MCF 10A (cell line): ENCODE measurements at regions not wholly inside any gene's neighbourhood (a gene's known extent, or its start where the extent isn't known, plus 50 kb on each side); places are given as distances from the start of the nearest gene placed in this dataset.

ENCODE experiments used
- BruUV-seq: library from RNA; stranded (reverse); fragments of 400-500 nt; replicated peaks from 2 replicates; lab custom pipeline; 2021; lab: Mats Ljungman, UMichigan
- CTCF ChIA-PET: fragments of 300-600 bp; sonication (Branson Sonifier 250); formaldehyde crosslinking; extraction: SDS; loops from one replicate; lab custom pipeline; 2021; ENCODE audit warnings: antibody characterized with exemption, inconsistent platforms; lab: Yijun Ruan, JAX
- POLR2A ChIA-PET: fragments of 300-600, 350-650 bp; sonication (Branson Sonifier 250); formaldehyde crosslinking; extraction: SDS; loops from one replicate; lab custom pipeline; 2020; ENCODE audit warnings: antibody characterized with exemption, inconsistent platforms; lab: Yijun Ruan, JAX
- DNase-seq: peaks from one replicate; pipeline ENCODE4 v3.0.0-alpha.2; 2018; ENCODE audit not compliant: unreplicated experiment
- H3K27ac Mint-ChIP-seq: one replicate; pipeline ENCODE4 v1.8.0; 2022; ENCODE audit warnings: mild to moderate bottlenecking, low read depth, mixed read lengths; ENCODE audit not compliant: unreplicated experiment
- H3K27me3 Mint-ChIP-seq: one replicate; pipeline ENCODE4 v1.8.0; 2022; ENCODE audit warnings: mixed read lengths; ENCODE audit not compliant: insufficient read depth, unreplicated experiment
- H3K36me3 Mint-ChIP-seq: one replicate; pipeline ENCODE4 v1.8.0; 2022; ENCODE audit warnings: mild to moderate bottlenecking, moderate library complexity, mixed read lengths; ENCODE audit not compliant: insufficient read depth, unreplicated experiment
- H3K4me1 Mint-ChIP-seq: one replicate; pipeline ENCODE4 v1.8.0; 2022; ENCODE audit warnings: mixed read lengths; ENCODE audit not compliant: insufficient read depth, unreplicated experiment
- H3K4me3 Mint-ChIP-seq: one replicate; pipeline ENCODE4 v1.8.0; 2022; ENCODE audit warnings: mild to moderate bottlenecking, moderate library complexity, mixed read lengths; ENCODE audit not compliant: unreplicated experiment
- H3K9me3 Mint-ChIP-seq: one replicate; pipeline ENCODE4 v1.8.0; 2022; ENCODE audit warnings: mixed read lengths; ENCODE audit not compliant: unreplicated experiment
- CTCF ChIP-seq: fragments of 200-600 bp; IDR thresholded peaks from one replicate; pipeline ENCODE4 v1.8.0; 2022; ENCODE audit warnings: antibody characterized with exemption, mild to moderate bottlenecking; ENCODE audit not compliant: unreplicated experiment
- intact Hi-C: fragments of 100-400 bp; cut with micrococcal nuclease; formaldehyde crosslinking; loops from 2 replicates; pipeline ENCODE4 v1.14.1; 2022

GRCh38 chr13:112001571-112001970 lies 65.4 kb upstream of the SOX1 start:
- no peaks in the 10 kb centered on the region for H3K4me1 Mint-ChIP-seq
- H3K27me3 Mint-ChIP-seq, result no peaks in the 10 kb centered on the region
- H3K27ac Mint-ChIP-seq, result no peak overlapping the region
- peaks cover 15% of the 10 kb centered on the region for H3K9me3 Mint-ChIP-seq
- ChIA-PET CTCF (interaction anchor here (0.6 kb wide), 1 partner anchor 480 kb away, joined by 3 read pairs; no protein-coding TSS in a partner anchor), POLR2A (interaction anchor here (0.6 kb wide), 1 partner anchor 416 kb away, joined by 5 read pairs; no protein-coding TSS in a partner anchor)
- no peak for TF ChIP-seq CTCF
- H3K36me3 Mint-ChIP-seq, result no peaks in the 10 kb centered on the region
- no peak overlapping the region for H3K4me3 Mint-ChIP-seq
- intact Hi-C loops, result no loop called here
- no peak for DNase-seq
- no TSS peak for BruUV-seq

GRCh38 chr13:112003396-112003795 lies 63.6 kb upstream of the SOX1 start:
- Mint-ChIP-seq H3K27ac (no peak overlapping the region), H3K4me1 (no peaks in the 10 kb centered on the region), H3K9me3 (peaks cover 1% of the 10 kb centered on the region), H3K27me3 (no peaks in the 10 kb centered on the region), H3K36me3 (no peaks in the 10 kb centered on the region), H3K4me3 (no peak overlapping the region)
- ChIA-PET CTCF (no interaction called here), POLR2A (no interaction called here)
- no peak for TF ChIP-seq CTCF
- BruUV-seq, result no TSS peak
- DNase-seq, result no peak
- intact Hi-C loops, result no loop called here

- Mint-ChIP-seq H3K36me3 (no peaks in the 10 kb centered on the region), H3K9me3 (no peaks in the 10 kb centered on the region), H3K4me3 (no peak overlapping the region), H3K4me1 (no peaks in the 10 kb centered on the region), H3K27me3 (no peaks in the 10 kb centered on the region), H3K27ac (no peak overlapping the region)
- CTCF ChIA-PET, result no interaction called here
- intact Hi-C loops, result no loop called here
- DNase-seq, result no peak
- POLR2A ChIA-PET, result no interaction called here
- no peak for TF ChIP-seq CTCF
- no TSS peak for BruUV-seq
Observed at GRCh38 chr13:112003941-112004340, 63.0 kb upstream of the SOX1 start.

- no TSS peak for BruUV-seq
- ChIA-PET CTCF (no interaction called here), POLR2A (no interaction called here)
- H3K9me3 Mint-ChIP-seq, result no peaks in the 10 kb centered on the region
- intact Hi-C loops, result no loop called here
- H3K27ac Mint-ChIP-seq, result no peak overlapping the region
- TF ChIP-seq CTCF, result no peak
- no peaks in the 10 kb centered on the region for H3K36me3 Mint-ChIP-seq
- no peak for DNase-seq
- no peaks in the 10 kb centered on the region for H3K4me1 Mint-ChIP-seq
- no peaks in the 10 kb centered on the region for H3K27me3 Mint-ChIP-seq
- H3K4me3 Mint-ChIP-seq, result no peak overlapping the region
Observed at GRCh38 chr13:112005925-112006324, 61.0 kb upstream of the SOX1 start.
